ENCODE measurements at regions not wholly inside any gene's neighbourhood (a gene's known extent, or its start where the extent isn't known, plus 50 kb on each side); places are given as distances from the start of the nearest gene placed in this dataset.

- no peak for DNase-seq (ENCODE audit: low spot score)
- Histone ChIP-seq H3K4me3 (ENCODE audit: low read depth, low read length, poor library complexity, severe bottlenecking) (no peak overlapping the region), H3K36me3 (ENCODE audit: insufficient read depth, low read length, poor library complexity, severe bottlenecking) (no peaks in the 10 kb centered on the region), H3K27ac (ENCODE audit: low read depth, low read length, poor library complexity, severe bottlenecking) (no peak overlapping the region), H3K27me3 (replicated peaks; ENCODE audit: insufficient read depth, low read depth, low read length, poor library complexity) (no peaks in the 10 kb centered on the region), H3K9me3 (ENCODE audit: low read depth, low read length, poor library complexity, severe bottlenecking) (no peaks in the 10 kb centered on the region), H3K4me1 (ENCODE audit: insufficient read depth, low read length, poor library complexity, severe bottlenecking) (no peaks in the 10 kb centered on the region)
- no TSS peak for BruUV-seq (replicated peaks)
- no peak for TF ChIP-seq CTCF (conservative IDR thresholded peaks at IDR 0.05; ENCODE audit: low read depth, low read length)
- TF ChIP-seq EZH2 (IDR thresholded peaks at IDR 0.05; ENCODE audit: borderline replicate concordance, low read depth, low read length, poor library complexity, severe bottlenecking) = no peak
- ChIA-PET POLR2A (ENCODE audit: low non-redundant PET) (no interaction called here), CTCF (no interaction called here)
- intact Hi-C loops (cut with micrococcal nuclease; ENCODE audit: unreplicated experiment) = no loop called here
Measured at GRCh38 chr15:46996359-46996758, 720.9 kb upstream of the SEMA6D start.

GRCh38 chr15:46997501-46997900 lies 719.8 kb upstream of the SEMA6D start:
- CTCF ChIA-PET = no interaction called here
- no peaks in the 10 kb centered on the region for H3K9me3 ChIP-seq (ENCODE audit: low read depth, low read length, poor library complexity, severe bottlenecking)
- no TSS peak for BruUV-seq (replicated peaks)
- no peak overlapping the region for H3K27ac ChIP-seq (ENCODE audit: low read depth, low read length, poor library complexity, severe bottlenecking)
- H3K27me3 ChIP-seq (replicated peaks; ENCODE audit: insufficient read depth, low read depth, low read length, poor library complexity) = no peaks in the 10 kb centered on the region
- no peak for DNase-seq (ENCODE audit: low spot score)
- no peak overlapping the region for H3K4me3 ChIP-seq (ENCODE audit: low read depth, low read length, poor library complexity, severe bottlenecking)
- intact Hi-C loops (cut with micrococcal nuclease; ENCODE audit: unreplicated experiment) = no loop called here
- TF ChIP-seq CTCF (conservative IDR thresholded peaks at IDR 0.05; ENCODE audit: low read depth, low read length) = no peak
- no peak for TF ChIP-seq EZH2 (IDR thresholded peaks at IDR 0.05; ENCODE audit: borderline replicate concordance, low read depth, low read length, poor library complexity, severe bottlenecking)
- no peaks in the 10 kb centered on the region for H3K4me1 ChIP-seq (ENCODE audit: insufficient read depth, low read length, poor library complexity, severe bottlenecking)
- H3K36me3 ChIP-seq (ENCODE audit: insufficient read depth, low read length, poor library complexity, severe bottlenecking) = no peaks in the 10 kb centered on the region
- POLR2A ChIA-PET (ENCODE audit: low non-redundant PET) = no interaction called here

GRCh38 chr15:47003568-47003967 lies 713.7 kb upstream of the SEMA6D start:
- intact Hi-C loops (cut with micrococcal nuclease; ENCODE audit: unreplicated experiment) = no loop called here
- Histone ChIP-seq H3K4me1 (ENCODE audit: insufficient read depth, low read length, poor library complexity, severe bottlenecking) (no peaks in the 10 kb centered on the region), H3K4me3 (ENCODE audit: low read depth, low read length, poor library complexity, severe bottlenecking) (no peak overlapping the region), H3K27ac (ENCODE audit: low read depth, low read length, poor library complexity, severe bottlenecking) (no peak overlapping the region), H3K9me3 (ENCODE audit: low read depth, low read length, poor library complexity, severe bottlenecking) (peaks cover 5% of the 10 kb centered on the region), H3K27me3 (replicated peaks; ENCODE audit: insufficient read depth, low read depth, low read length, poor library complexity) (no peaks in the 10 kb centered on the region), H3K36me3 (ENCODE audit: insufficient read depth, low read length, poor library complexity, severe bottlenecking) (no peaks in the 10 kb centered on the region)
- TF ChIP-seq CTCF (conservative IDR thresholded peaks at IDR 0.05; ENCODE audit: low read depth, low read length) = no peak
- no peak for TF ChIP-seq EZH2 (IDR thresholded peaks at IDR 0.05; ENCODE audit: borderline replicate concordance, low read depth, low read length, poor library complexity, severe bottlenecking)
- no peak for DNase-seq (ENCODE audit: low spot score)
- no TSS peak for BruUV-seq (replicated peaks)
- ChIA-PET CTCF (no interaction called here), POLR2A (ENCODE audit: low non-redundant PET) (no interaction called here)
